Erythroblast (primary cell): ENCODE measurements at regions not wholly inside any gene's neighbourhood (a gene's known extent, or its start where the extent isn't known, plus 50 kb on each side); places are given as distances from the start of the nearest gene placed in this dataset.

ENCODE experiments used
- GATA1 ChIP-seq: IDR thresholded peaks from 2 replicates; pipeline ENCODE4 v1.6.1; 2011; ENCODE audit warnings: low read depth, mild to moderate bottlenecking, control low read depth, low read length, moderate library complexity
- POLR2A ChIP-seq: IDR thresholded peaks from 2 replicates; pipeline ENCODE4 v1.6.1; 2011; ENCODE audit warnings: mild to moderate bottlenecking, low read length

GRCh38 chrX:16429406-16429805 is 220.6 kb upstream of the S100G start:
- TF ChIP-seq POLR2A (no peak), GATA1 (no peak)
